ENCODE measurements at regions not wholly inside any gene's neighbourhood (a gene's known extent, or its start where the extent isn't known, plus 50 kb on each side); places are given as distances from the start of the nearest gene placed in this dataset.

DNA sequence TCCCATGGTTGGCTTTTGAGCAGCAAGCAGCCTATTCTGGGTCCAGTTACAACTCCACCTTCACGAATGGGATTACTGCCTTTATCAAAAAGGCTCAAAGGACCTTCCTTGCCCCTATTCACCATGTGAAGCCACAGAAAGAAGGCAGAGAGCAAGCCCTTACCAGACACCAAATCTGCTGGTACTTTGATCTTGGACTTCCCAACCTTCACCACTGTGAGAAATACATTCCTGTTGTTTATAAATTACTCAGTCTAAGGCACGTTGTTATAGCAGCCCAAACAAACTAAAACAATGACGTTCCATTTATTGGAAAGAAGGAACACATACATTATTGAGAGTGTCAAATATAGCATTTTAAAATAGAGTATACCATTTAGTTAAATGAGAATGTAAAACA lies 1557.9 kb downstream of the PLA2G4A start:
- DNase-seq (ENCODE audit: low read depth, low spot score) = no peak

DNA sequence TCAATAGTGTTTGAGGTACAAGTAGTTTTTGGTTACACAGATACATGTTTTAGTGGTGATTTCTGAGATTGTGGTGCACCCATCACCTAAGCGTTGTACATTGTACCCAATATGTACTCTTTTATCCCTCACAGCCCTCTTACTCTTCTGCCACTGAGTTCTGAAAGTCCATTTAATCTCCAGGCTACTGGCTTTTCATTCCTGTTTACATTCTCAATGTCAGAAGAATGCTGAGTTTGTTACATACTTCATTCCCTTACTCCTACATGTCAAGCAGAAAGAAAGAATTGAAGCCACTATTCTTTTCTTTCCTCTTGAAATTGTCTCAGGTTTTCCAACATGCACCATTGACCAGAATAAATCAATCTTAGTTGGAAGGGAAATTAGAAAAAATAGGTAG lies 1565.9 kb downstream of the PLA2G4A start:
- no peak for DNase-seq (ENCODE audit: low read depth, low spot score)

DNA sequence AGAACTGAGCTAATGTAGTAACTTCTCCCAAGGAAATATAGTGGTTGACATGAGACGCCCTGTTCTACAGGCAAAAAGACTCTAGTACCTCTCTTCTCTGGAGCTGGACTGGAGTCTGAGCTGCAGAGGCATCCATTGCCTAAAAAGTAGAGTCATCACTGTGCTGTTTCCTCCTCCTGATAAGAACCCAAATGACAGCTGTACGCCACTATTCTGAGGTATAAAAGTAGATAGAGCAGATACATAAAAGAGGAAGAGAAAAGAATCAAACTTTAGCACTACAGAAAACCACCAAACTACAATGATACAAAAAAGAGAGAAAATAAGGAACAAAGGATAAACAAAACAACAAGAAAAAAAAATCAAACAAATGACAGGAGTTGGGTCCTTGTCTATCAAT lies 1568.8 kb downstream of the PLA2G4A start:
- DNase-seq (ENCODE audit: low read depth, low spot score) = no peak

DNA sequence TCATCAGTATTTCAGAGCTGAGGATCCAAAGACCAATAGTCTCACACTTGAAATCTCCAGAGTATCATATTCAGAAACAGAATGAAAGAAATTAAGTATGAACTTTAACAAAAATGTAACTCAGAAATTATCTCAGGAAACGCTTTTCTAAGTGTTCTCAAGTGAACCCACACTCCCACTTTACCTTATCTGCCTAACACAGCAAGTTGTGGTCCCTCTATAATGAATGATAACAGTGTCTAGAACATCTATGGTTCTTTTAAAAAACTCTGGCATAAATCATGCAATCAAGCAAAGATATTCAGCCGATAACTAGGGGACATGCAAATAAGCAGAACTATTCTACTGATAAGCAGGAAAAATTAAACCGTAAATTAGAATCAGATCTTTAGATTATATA lies 1574.2 kb downstream of the PLA2G4A start:
- no peak for DNase-seq (ENCODE audit: low read depth, low spot score)

DNA sequence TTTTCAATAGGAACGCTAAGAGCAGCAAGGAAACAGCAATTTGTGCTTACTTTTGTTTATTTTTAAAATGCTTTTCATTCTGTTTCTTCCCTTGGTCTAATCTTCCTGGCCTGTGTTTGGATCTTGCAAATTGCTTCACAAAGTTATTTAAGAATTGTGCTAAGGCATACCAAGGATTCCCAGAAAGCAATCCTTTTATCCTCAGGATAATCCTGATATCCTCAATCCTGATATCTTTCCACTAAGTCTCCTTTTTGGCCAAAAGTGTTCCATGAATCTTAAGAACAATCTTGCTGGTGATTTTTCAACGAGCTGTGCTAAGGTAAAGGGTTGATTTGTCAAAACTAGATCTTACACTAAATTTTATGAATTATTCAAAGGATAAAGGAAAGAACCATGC lies 1577.9 kb downstream of the PLA2G4A start:
- DNase-seq (ENCODE audit: low read depth, low spot score) = no peak

DNA sequence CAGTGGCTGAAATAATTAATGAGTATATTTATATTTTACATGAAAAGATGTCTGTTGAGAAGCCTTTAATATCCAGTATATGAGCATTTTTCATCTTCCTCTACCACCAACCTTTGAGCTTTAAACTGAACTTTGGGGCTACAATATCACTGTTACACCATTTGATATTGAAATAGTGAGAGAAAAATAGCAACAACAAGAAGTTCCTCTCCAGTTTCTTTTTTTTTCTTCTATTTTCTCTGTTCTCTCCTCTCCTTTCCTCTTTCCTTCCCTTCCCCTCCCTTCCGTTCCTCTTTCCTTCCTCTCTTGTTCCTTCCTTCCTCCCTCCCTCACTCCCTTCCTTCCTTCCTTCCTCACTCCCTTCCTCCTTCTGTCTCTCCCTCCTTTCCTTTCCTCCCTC lies 1591.4 kb downstream of the PLA2G4A start:
- DNase-seq (ENCODE audit: low read depth, low spot score) = no peak

DNA sequence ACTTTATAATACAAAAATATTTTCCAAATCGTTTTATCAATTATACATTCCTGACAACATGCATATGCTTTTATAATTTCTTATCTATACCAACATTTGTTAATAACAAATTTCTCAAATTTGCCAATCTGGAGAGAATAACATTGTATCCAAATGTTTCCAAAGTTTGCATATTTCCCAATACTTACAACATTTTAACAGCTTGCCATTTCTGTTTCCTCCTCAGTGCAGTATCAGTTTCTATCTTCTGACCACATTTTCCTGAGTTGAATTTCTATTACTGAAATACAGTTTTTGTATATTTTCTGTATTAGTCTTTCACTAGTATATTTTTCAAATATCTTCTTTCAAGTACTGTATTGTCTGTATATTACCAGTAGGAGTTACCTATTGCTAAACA lies 1594.3 kb downstream of the PLA2G4A start:
- DNase-seq (ENCODE audit: low read depth, low spot score) = no peak

DNA sequence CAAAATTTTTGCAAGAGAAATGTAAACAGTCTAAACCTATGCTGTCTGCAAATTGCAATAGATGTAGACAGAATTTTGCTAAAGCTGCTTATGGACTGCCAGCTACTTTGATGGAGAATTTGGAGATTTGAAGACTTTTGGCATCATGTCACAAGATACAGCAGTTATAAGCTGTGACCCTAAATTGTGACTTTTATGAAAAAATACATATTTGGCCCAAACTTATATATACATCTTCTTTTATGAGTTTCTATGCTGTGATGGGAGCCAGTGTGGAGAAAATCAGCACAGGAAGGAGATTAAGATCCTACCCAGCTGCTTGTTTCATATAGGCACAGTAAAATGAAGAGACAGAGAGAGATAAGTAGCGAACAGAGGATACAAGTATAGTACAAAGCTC lies 1595.4 kb downstream of the PLA2G4A start:
- DNase-seq (ENCODE audit: low read depth, low spot score) = no peak

DNA sequence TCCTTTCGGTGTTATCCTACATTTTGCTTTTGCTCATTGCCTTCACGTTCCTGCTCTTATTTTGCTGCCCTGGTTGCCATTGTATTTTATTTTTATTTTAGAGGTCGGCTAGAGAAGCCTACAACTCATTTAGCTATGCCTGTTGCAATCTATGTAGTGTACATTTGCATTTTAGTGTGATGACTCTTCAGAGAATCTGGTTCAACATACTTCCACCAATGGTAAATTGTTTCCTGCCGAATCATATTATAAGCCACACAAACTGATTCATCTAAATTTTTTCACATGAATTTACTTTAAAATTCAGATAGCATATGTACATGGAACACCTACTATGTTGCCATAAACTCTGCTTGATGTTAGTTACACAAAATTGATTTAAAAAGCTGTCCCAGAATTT lies 1596.9 kb downstream of the PLA2G4A start:
- peak; percentile 20 for DNase-seq (ENCODE audit: low read depth, low spot score)

DNA sequence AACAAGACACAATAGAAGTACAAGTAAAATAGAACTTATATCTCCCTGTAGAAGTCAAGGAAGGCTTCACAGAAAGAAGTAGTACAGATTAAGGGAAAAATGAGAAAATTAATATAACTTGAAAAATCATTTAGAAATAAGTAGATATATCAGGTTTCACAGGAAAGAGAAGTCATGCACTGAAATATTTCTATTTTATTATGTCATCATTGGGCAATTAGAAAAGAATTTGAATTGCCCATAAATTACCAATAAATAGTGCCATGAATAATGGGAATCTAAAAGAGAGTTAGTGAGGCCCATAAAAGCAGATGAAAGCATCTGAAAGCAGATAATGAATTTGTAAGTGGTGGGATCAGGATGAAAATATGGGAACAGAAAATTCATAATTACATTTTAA lies 1597.8 kb downstream of the PLA2G4A start:
- DNase-seq (ENCODE audit: low read depth, low spot score) = no peak

DNA sequence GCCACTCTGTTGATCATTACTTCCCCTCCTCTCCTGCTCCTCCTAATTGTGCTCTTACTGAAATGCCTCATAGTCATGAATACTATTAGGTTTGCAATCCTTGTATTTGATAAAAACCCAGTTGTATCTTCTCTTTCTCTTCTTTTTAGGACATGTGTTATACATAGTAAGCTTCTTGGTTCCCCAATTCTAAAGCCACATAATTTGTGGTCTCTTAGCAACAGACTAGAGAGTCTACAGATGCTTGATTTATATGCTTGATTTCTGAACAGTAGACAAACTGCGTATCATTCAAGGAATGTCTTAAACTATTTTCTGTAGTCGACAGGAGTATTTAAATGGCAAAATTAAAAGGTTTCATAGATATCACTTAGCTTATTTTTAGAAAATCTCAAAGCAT lies 1598.9 kb downstream of the PLA2G4A start:
- no peak for DNase-seq (ENCODE audit: low read depth, low spot score)

DNA sequence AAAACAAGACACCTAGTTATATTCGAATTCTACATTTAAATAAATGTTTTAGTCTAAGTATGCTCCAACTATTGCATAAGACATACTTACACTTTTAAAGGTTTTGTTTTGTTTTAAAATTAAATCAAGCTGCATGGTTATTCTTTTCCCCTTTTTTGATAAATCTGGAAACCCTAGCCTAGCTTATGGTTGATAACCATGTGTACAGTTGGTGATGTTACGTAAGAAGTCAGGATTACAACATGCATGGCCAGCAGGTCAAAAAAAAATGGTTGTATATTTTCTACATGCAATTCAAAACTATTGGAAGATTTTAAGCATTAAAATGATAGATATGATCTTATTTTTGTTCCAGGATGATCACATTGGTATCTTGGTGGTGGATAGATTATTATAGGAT lies 1600.6 kb downstream of the PLA2G4A start:
- DNase-seq (ENCODE audit: low read depth, low spot score) = no peak

DNA sequence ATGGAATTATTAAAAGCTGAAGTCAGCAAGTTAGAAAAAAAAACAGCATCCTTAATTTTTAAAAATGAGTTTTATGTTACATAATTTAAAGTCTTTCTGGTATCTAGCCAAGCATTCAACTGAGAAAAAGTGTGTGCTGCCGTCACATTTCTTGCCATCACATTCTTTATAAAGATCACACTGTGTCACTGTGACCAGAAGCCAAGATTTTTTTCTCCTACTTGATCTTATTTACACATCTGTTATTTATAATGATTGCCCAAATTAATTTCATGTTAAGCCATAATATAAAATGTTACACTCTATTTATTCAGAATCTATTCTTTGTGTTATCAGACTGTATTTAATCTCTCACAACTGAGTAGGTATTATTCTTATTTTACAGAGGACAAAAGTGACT lies 1603.7 kb downstream of the PLA2G4A start:
- DNase-seq (ENCODE audit: low read depth, low spot score) = no peak

DNA sequence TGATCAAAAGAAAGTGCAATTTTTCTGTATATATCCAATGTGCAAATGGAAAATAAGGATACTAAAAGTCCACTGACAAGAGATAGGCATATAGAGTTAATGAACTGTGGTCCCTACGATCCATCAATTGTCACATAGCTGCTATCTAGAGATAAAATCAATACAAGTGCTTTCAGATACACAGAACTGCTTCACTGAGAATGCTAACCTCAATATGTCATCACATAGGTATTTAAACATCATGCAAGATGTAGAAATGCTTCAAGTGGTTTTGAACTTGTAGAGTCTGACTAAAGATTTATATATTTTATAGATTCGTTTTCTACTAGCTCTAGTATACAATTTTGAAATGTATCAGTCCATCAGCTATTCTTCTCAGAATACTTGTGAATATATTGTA lies 1604.7 kb downstream of the PLA2G4A start:
- peak; percentile 3 for DNase-seq (ENCODE audit: low read depth, low spot score)

DNA sequence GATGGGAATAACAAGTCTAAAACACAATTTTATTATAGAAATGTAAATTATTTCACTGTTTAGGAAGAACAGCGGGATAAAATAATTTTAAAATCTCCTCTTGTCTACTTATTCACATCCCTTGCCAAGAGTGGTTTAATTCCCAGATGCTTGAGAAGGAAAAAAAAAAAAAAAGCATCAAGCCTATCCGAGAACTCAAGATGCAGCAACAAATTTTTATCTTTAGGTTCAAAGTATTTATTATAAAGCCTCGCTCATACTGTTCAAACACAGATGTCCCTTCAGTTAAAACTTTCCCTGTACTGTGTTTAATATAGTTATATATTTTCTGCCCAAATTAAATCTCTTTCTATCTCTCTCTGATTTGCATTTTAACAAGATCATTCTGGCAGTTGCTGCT lies 1615.8 kb downstream of the PLA2G4A start:
- no peak for DNase-seq (ENCODE audit: low read depth, low spot score)

DNA sequence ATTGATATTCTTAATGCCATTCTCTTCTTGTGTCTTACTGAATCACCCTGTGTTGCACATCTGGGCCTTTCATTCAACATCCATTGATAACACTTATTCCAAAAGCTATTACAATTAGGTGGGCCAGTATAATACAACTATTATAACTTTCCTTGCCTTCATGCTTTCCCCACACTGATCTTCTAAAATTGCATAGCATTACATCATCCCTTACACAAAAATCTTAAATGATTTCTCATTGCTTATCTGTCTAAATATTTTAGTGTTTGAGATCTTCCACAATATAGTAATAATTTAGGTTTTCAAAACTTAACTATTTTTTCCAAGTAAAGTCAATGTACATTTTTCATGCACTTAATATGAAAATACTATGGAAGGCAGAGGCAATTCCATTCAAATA lies 1634.1 kb downstream of the PLA2G4A start:
- DNase-seq (ENCODE audit: low read depth, low spot score) = no peak

DNA sequence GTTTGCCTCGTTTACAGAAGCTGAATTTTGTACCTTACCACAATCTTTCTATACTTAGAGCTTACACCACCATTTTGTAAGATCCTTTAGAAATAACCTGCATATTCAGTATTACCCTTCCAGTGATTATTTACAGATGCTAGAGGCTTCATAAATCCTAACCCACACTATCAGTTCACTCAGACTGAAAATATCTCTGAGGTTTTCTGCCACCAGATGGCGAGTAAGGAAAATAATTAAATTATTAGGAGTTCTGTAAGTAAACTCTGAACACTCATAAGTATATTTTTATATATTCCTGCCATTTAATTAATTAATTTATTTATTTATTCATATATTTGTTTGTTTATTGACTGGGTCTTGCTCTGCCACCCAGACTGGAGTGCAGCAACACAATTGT lies 1635.2 kb downstream of the PLA2G4A start:
- no peak for DNase-seq (ENCODE audit: low read depth, low spot score)

DNA sequence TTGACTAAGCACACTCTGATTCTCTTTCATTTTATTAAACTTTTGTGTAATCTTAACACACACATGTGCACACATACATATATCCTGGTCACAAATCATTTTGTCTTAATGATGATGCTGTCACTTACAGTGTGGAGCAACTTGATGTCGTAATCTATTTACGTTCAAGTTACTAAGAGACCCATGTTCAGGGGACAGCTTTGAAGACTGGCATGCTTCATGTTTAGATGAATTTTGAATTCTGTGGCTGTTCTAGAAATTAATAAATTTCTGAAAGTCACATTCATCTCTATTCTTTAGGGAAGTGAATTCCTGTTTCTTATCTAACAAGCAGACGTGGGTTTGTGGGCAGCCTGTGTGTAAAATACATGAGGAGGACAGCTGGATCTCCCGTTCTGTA lies 1637.8 kb downstream of the PLA2G4A start:
- no peak for DNase-seq (ENCODE audit: low read depth, low spot score)

DNA sequence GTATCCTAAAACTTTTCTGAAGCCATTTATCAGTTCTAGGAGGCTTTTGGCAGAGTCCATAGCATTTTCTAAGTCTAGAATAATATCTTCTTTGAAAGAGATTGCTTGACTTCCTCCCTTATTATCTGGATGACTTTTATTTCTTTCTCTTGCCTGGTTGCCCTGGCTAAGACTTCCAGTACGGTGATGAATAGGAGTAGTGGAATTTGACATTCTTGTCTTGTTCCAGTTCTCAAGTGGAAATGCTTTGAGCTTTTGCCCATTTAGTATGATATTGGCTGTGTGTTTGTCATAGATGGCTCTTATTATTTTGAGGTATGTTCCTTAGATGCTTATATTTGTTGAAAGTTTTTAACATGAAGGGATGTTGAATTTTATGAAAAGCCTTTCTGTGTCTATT lies 1647.9 kb downstream of the PLA2G4A start:
- DNase-seq (ENCODE audit: low read depth, low spot score) = no peak

DNA sequence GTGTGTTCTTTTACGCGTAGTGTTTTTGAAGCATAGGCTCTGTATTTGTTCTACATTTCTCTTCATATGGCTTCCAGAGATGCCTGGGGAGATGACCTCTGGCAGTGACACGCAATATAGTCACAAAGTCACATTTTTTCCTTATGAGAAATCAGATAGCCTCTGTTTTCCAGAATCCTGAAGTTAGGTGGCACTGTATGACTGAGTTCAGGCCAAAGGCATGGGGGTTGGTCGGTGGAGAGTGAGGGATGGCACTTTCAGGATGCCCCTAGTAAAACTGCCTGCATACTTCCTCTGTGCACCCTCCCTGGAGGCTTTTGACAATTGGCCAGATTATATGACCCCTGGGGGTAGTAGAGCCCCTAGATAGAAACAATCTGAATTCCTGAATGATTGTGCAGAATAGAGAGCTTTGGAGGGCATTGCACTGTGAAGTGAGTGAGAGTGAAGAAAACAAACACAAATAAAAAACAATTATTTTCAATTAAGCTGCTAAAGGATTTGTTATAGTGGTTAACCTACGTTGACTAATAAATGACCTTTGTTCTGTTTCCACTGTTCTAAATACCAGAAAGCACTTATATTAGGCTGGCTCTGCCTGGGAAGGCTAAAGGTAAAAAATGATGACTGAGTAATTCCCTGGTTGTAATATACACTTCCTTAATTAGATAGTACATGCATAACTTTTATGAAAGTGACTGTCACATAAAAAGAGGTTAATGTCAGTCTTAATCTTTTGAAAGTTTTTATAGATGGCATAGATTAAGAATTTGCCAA lies 1660.8 kb downstream of the PLA2G4A start:
- peak; percentile 10 for DNase-seq (ENCODE audit: low read depth, low spot score)

DNA sequence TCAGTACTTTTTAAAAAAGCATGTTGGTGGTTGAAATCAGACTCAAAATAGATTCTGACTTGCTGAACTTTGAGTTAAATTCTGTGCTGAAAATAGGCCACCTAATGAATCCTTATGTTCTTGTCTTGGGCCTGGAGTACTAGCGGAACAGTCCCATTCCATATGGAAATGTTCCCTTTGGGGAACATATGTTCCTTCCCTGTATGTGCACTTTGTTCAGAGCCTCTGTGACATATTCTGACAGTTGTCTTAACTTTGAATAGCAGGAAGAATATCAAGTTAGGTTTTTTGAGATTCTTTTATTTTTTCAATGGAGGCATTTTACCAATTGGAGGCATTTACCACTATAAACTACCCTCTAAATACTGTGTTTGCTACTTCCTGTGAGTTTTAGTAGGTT lies 1667.8 kb downstream of the PLA2G4A start:
- no peak for DNase-seq (ENCODE audit: low read depth, low spot score)

DNA sequence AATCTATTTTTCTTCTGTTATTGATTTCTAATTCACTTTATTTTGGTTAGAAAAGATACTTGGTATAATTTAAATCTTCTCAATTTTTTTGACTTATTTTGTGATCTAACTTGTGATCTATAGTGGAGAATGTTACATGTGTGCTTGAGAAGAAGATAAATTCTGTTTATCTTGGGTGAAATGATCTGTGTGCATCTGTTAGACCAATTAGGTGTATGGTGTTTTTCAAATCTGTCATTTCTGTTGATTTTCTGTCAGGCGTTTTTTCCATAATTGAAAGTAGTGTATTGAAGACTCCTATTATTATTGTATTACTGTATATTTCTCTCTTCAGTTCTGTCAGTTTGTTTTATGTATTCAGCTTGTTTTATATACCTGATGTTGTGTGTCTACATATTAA lies 1668.3 kb downstream of the PLA2G4A start:
- no peak for DNase-seq (ENCODE audit: low read depth, low spot score)

DNA sequence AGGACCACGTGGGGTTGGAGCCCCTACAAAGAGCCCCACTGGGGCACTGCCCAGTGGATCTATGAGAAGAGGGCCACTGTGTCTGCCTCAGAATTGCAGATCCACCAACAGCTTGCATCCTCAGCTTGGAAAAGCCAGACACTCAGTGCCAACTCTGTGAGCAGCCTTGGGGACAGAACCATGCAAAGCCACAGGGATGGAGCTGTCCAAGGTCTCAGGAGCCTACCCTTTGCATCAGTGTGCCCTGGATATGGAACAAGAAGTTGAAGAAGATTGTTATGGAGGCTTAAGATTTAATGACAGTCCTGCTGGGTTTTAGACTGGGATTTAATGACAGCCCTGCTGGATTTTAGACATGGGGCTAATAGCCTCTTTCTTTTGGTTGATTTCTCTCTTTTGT lies 1670.9 kb downstream of the PLA2G4A start:
- peak; percentile 10 for DNase-seq (ENCODE audit: low read depth, low spot score)

DNA sequence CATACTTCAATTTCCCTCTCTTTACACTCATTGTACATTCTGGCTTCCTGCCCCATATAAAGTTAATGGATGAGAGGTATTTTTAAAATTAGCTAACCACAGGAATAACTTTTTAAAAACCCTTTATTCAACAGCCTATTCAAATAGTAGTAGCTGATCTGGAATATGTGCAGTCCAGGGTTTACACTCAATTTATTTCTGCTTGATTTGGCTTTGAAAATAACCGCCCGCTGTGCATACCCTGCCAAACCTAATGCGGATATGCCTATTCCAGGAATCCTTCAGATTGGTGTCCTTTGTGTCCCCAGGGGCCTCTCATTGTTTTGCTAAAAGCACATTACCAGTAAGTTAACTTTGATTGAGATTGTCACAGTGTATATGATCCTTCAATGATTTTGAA lies 1686.2 kb downstream of the PLA2G4A start:
- DNase-seq (ENCODE audit: low read depth, low spot score) = no peak
